ENCODE measurements at regions not wholly inside any gene's neighbourhood (a gene's known extent, or its start where the extent isn't known, plus 50 kb on each side); places are given as distances from the start of the nearest gene placed in this dataset.

DNA sequence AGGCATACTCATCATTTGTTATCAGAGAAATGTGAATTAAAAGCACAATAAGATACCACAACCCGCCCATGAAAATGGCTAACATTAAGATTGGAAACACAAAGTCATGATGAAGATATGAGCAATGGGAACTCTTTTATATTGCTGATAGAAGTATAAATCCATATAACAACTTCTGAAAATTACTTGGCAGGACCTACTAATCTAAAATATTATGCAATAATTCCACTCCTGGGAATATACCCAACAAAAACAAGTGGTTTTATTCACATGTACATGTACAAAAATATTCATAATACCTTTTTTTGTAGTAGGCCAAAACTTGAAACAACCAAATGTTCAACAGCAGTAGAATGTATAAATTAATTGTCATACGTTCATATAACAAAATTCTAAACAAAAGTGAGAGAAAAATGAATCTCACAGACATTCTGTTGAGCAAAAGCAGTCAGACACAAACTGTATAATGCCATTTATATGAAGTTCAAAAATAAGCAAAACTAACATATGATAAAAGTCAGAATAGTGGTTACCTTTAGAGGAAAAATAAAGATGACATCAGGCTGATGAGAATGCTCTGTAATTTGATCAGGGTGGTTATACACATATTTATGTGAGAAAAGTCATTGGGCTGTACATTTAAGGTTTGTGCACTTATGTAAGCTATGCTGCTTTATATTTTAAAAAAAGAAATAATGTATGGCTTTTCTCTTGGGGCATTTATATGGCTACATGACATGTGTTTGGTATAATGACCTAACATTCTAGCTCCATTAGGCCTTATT, 309.2 kb upstream of the KITLG start:
- Histone ChIP-seq H3K27ac (ENCODE audit: poor library complexity, severe bottlenecking) (peak overlapping the region; percentile 42), H3K36me3 (ENCODE audit: low read depth) (no peaks in the 10 kb centered on the region), H3K4me1 (ENCODE audit: insufficient read depth, poor library complexity, severe bottlenecking) (peaks cover 11% of the 10 kb centered on the region), H3K4me3 (ENCODE audit: severe bottlenecking) (no peak overlapping the region), H3K9me3 (ENCODE audit: severe bottlenecking) (no peaks in the 10 kb centered on the region), H3K27me3 (ENCODE audit: insufficient read depth, poor library complexity, severe bottlenecking) (no peaks in the 10 kb centered on the region)
- DNase-seq (ENCODE audit: low spot score) (no peak), ATAC-seq (ENCODE audit: low read depth) (0 out of 3 replicates have a peak, but pooled peaks have one; percentile 50)
- TF ChIP-seq, protein P1, sequence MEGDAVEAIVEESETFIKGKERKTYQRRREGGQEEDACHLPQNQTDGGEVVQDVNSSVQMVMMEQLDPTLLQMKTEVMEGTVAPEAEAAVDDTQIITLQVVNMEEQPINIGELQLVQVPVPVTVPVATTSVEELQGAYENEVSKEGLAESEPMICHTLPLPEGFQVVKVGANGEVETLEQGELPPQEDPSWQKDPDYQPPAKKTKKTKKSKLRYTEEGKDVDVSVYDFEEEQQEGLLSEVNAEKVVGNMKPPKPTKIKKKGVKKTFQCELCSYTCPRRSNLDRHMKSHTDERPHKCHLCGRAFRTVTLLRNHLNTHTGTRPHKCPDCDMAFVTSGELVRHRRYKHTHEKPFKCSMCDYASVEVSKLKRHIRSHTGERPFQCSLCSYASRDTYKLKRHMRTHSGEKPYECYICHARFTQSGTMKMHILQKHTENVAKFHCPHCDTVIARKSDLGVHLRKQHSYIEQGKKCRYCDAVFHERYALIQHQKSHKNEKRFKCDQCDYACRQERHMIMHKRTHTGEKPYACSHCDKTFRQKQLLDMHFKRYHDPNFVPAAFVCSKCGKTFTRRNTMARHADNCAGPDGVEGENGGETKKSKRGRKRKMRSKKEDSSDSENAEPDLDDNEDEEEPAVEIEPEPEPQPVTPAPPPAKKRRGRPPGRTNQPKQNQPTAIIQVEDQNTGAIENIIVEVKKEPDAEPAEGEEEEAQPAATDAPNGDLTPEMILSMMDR (IDR thresholded peaks at IDR 0.05; ENCODE audit: poor library complexity, severe bottlenecking) = no peak

DNA sequence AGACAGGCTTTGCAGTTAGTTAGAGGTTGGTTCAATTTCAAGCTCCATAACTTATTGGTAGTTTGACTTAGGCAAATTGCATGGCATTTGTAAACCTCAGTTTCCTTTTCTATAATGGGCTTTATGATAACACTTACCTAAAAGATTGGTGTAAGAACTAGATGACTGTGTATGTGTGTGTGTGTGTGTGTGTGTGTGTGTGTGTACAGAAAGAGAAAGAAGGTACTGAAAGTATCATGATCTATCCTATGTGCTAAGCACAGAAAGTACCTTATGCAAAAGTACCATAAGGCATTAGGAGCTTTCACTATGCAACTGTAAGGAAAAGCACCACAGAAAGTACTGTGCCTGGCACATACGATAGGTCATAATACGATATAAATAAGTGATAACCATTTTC, 304.3 kb upstream of the KITLG start:
- H3K4me3 ChIP-seq (ENCODE audit: severe bottlenecking) = no peak overlapping the region

DNA sequence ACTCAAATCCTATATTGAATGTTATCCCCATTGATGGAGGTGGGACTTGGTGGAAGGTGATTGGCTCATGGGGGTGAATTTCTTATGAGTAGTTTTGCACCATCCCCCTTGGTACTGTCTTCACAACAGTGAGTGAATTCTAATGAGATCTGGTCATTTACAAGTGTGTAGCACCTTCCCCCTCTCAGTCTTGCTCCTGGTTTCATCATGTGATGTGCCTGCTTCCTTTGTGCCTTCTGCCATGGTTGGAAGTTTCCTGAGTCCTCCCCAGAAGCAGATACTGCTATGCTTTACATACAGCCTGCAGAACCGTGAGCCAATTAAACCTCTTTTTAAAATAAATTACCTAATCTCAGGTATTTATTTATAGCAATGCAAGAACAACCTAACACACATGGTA, 302.4 kb upstream of the KITLG start:
- H3K27ac ChIP-seq (ENCODE audit: poor library complexity, severe bottlenecking) = no peak overlapping the region
- no peaks in the 10 kb centered on the region for H3K27me3 ChIP-seq (ENCODE audit: insufficient read depth, poor library complexity, severe bottlenecking)
- no peak for ATAC-seq (ENCODE audit: low read depth)
- no peaks in the 10 kb centered on the region for H3K9me3 ChIP-seq (ENCODE audit: severe bottlenecking)
- H3K4me3 ChIP-seq (ENCODE audit: severe bottlenecking) = no peak overlapping the region
- TF ChIP-seq, protein P1 (IDR thresholded peaks at IDR 0.05; ENCODE audit: poor library complexity, severe bottlenecking) = no peak
- no peak for DNase-seq (ENCODE audit: low spot score)
- H3K36me3 ChIP-seq (ENCODE audit: low read depth) = no peaks in the 10 kb centered on the region
- H3K4me1 ChIP-seq (ENCODE audit: insufficient read depth, poor library complexity, severe bottlenecking) = no peaks in the 10 kb centered on the region

More for the DNA sequence above, 304.3 kb upstream of the KITLG start:
- H3K27me3 ChIP-seq (ENCODE audit: insufficient read depth, poor library complexity, severe bottlenecking) = no peaks in the 10 kb centered on the region
- peaks cover 5% of the 10 kb centered on the region for H3K4me1 ChIP-seq (ENCODE audit: insufficient read depth, poor library complexity, severe bottlenecking)
- TF ChIP-seq, protein P1 (IDR thresholded peaks at IDR 0.05; ENCODE audit: poor library complexity, severe bottlenecking) = no peak
- H3K27ac ChIP-seq (ENCODE audit: poor library complexity, severe bottlenecking) = no peak overlapping the region
- DNase-seq (ENCODE audit: low spot score) (no peak), ATAC-seq (ENCODE audit: low read depth) (no peak)
- no peaks in the 10 kb centered on the region for H3K36me3 ChIP-seq (ENCODE audit: low read depth)
- no peaks in the 10 kb centered on the region for H3K9me3 ChIP-seq (ENCODE audit: severe bottlenecking)

DNA sequence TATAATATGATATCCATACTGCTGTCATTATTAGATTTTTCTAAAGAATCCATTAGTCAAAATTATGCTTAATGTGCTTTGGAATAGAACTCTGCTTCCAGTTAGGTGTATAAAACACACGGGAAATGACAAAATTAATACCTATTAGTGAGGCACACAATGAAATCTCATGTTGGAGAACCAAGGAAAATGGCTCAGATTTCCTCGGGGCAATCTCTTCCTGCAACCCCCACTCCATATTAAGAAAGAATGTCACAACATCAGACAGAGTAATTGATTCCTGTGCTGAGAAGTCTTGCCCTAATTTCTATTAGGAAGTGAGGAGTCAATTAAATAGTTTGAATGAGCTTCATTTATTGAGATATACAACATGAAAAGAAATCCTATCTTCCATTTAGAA, 299.8 kb upstream of the KITLG start:
- Histone ChIP-seq H3K9me3 (ENCODE audit: severe bottlenecking) (no peaks in the 10 kb centered on the region), H3K4me1 (ENCODE audit: insufficient read depth, poor library complexity, severe bottlenecking) (no peaks in the 10 kb centered on the region)
- ATAC-seq (ENCODE audit: low read depth) = no peak

More for the DNA sequence above, 299.8 kb upstream of the KITLG start:
- H3K4me3 ChIP-seq (ENCODE audit: severe bottlenecking) = no peak overlapping the region
- no peaks in the 10 kb centered on the region for H3K27me3 ChIP-seq (ENCODE audit: insufficient read depth, poor library complexity, severe bottlenecking)
- no peaks in the 10 kb centered on the region for H3K36me3 ChIP-seq (ENCODE audit: low read depth)
- no peak for DNase-seq (ENCODE audit: low spot score)
- TF ChIP-seq, protein P1 (IDR thresholded peaks at IDR 0.05; ENCODE audit: poor library complexity, severe bottlenecking) = no peak
- no peak overlapping the region for H3K27ac ChIP-seq (ENCODE audit: poor library complexity, severe bottlenecking)
